BJ (cell line): ENCODE measurements at regions not wholly inside any gene's neighbourhood (a gene's known extent, or its start where the extent isn't known, plus 50 kb on each side); places are given as distances from the start of the nearest gene placed in this dataset.

Source experiments
- CTCF ChIA-PET: fragments of 350-600 bp; formaldehyde crosslinking; extraction: SDS; loops from one replicate; lab custom pipeline; 2021; ENCODE audit warnings: antibody characterized with exemption, inconsistent platforms; lab: Yijun Ruan, JAX
- POLR2A ChIA-PET: fragments of 300-600 bp; sonication (Branson Sonifier 250); formaldehyde crosslinking; extraction: SDS; loops from one replicate; lab custom pipeline; 2021; ENCODE audit warnings: antibody characterized with exemption; lab: Charles Lee
- DNase-seq: peaks from one replicate; pipeline ENCODE4 v3.0.0-alpha.2; 2011; ENCODE audit warnings: low read depth
- H3K27me3 ChIP-seq: 2 replicates; pipeline ENCODE4 v1.6.0; 2011; ENCODE audit warnings: low read length; ENCODE audit not compliant: control insufficient read depth, insufficient read depth
- H3K36me3 ChIP-seq: 2 replicates; pipeline ENCODE4 v1.5.1; 2011; ENCODE audit warnings: low read length; ENCODE audit not compliant: control insufficient read depth, insufficient read depth
- H3K4me3 ChIP-seq: 2 replicates; pipeline ENCODE4 v1.5.1; 2011; ENCODE audit warnings: low read depth, mild to moderate bottlenecking, control low read depth, low read length
- CTCF ChIP-seq: IDR thresholded peaks from 2 replicates; pipeline ENCODE4 v1.5.1; 2011; ENCODE audit warnings: low read depth, mild to moderate bottlenecking, control low read depth, inconsistent platforms, low read length, moderate library complexity; ENCODE audit not compliant: insufficient read depth

GRCh38 chr3:193928354-193929209 is 207.4 kb upstream of the HES1 start:
- no peak overlapping the region for H3K4me3 ChIP-seq
- TF ChIP-seq CTCF = no peak
- POLR2A ChIA-PET = interaction anchor here (0.6 kb wide), 1 partner anchor 78 kb away, joined by 3 read pairs; no protein-coding TSS in a partner anchor
- CTCF ChIA-PET = interaction anchor here (0.6 to 1.0 kb wide), 3 partner anchors 41 to 387 kb away, joined by 3 read pairs; no protein-coding TSS in a partner anchor
- no peaks in the 10 kb centered on the region for H3K36me3 ChIP-seq
- H3K27me3 ChIP-seq = no peaks in the 10 kb centered on the region
- no peak for DNase-seq

GRCh38 chr3:193929373-193929772 is 206.6 kb upstream of the HES1 start:
- no peak for TF ChIP-seq CTCF
- ChIA-PET POLR2A (no interaction called here), CTCF (interaction anchor here (0.6 to 1.0 kb wide), 4 partner anchors 40 to 387 kb away, joined by 3 read pairs; no protein-coding TSS in a partner anchor)
- Histone ChIP-seq H3K4me3 (no peak overlapping the region), H3K36me3 (no peaks in the 10 kb centered on the region), H3K27me3 (no peaks in the 10 kb centered on the region)
- no peak for DNase-seq

- DNase-seq = no peak
- H3K4me3 ChIP-seq = no peak overlapping the region
- POLR2A ChIA-PET = no interaction called here
- CTCF ChIA-PET = interaction anchor here (0.6 kb wide), 1 partner anchor 51 kb away, joined by 3 read pairs; no protein-coding TSS in a partner anchor
- H3K36me3 ChIP-seq = no peaks in the 10 kb centered on the region
- no peak for TF ChIP-seq CTCF
- no peaks in the 10 kb centered on the region for H3K27me3 ChIP-seq
These were observed 205.9 kb upstream of the HES1 start for GRCh38 chr3:193929921-193930646.

GRCh38 chr3:193932136-193932535 is 203.8 kb upstream of the HES1 start:
- ChIA-PET CTCF (no interaction called here), POLR2A (no interaction called here)
- Histone ChIP-seq H3K4me3 (no peak overlapping the region), H3K36me3 (no peaks in the 10 kb centered on the region), H3K27me3 (no peaks in the 10 kb centered on the region)
- no peak for TF ChIP-seq CTCF
- DNase-seq = no peak

- Histone ChIP-seq H3K27me3 (no peaks in the 10 kb centered on the region), H3K4me3 (no peak overlapping the region), H3K36me3 (no peaks in the 10 kb centered on the region)
- ChIA-PET CTCF (no interaction called here), POLR2A (no interaction called here)
- TF ChIP-seq CTCF = no peak
- DNase-seq = no peak
These were observed 203.4 kb upstream of the HES1 start for GRCh38 chr3:193932576-193932975.
